CMK (cell line): ENCODE measurements at regions not wholly inside any gene's neighbourhood (a gene's known extent, or its start where the extent isn't known, plus 50 kb on each side); places are given as distances from the start of the nearest gene placed in this dataset.
"Not testable (repeated sequence)": the region's sequence is repeated elsewhere in the genome, so short reads cannot be mapped to it uniquely, and the experiment has no call there.

Experiments
- DNase-seq: peaks from one replicate; pipeline ENCODE4 v3.0.0-alpha.2; 2010; ENCODE audit warnings: low read depth

- DNase-seq, result no peak
Measured at GRCh38 chr3:153440311-153440710, 278.3 kb downstream of the RAP2B start.

GRCh38 chr3:153442386-153442785, 280.4 kb downstream of the RAP2B start:
- no peak for DNase-seq

GRCh38 chr3:153442799-153443487, 280.9 kb downstream of the RAP2B start:
- no peak for DNase-seq

GRCh38 chr3:153443961-153444360, 281.9 kb downstream of the RAP2B start:
- no peak for DNase-seq

GRCh38 chr3:153445817-153446216, 283.8 kb downstream of the RAP2B start:
- no peak for DNase-seq

GRCh38 chr3:153448151-153448829, 286.3 kb downstream of the RAP2B start:
- DNase-seq, result no peak

GRCh38 chr3:153456833-153457545, 295.0 kb downstream of the RAP2B start:
- no peak for DNase-seq

- DNase-seq, result no peak
Measured at GRCh38 chr3:153458881-153459280, 296.9 kb downstream of the RAP2B start.

- no peak for DNase-seq
Measured at GRCh38 chr3:153462545-153462944, 300.5 kb downstream of the RAP2B start.

- no peak for DNase-seq
Measured at GRCh38 chr3:153463895-153464294, 301.9 kb downstream of the RAP2B start.

- no peak for DNase-seq
Measured at GRCh38 chr3:153469162-153469561, 307.1 kb downstream of the RAP2B start.

- DNase-seq, result no peak
Measured at GRCh38 chr3:153484842-153485241, 322.8 kb downstream of the RAP2B start.

- DNase-seq, result no peak
Measured at GRCh38 chr3:153495422-153495821, 333.4 kb downstream of the RAP2B start.

GRCh38 chr3:153502682-153503081, 340.7 kb downstream of the RAP2B start:
- DNase-seq, result no peak

GRCh38 chr3:153503873-153504272, 341.8 kb downstream of the RAP2B start:
- no peak for DNase-seq

GRCh38 chr3:153506205-153506604, 344.2 kb downstream of the RAP2B start:
- DNase-seq, result not testable (repeated sequence)

- not testable (repeated sequence) for DNase-seq
Measured at GRCh38 chr3:153506686-153507085, 344.7 kb downstream of the RAP2B start.

GRCh38 chr3:153513236-153513635, 351.2 kb downstream of the RAP2B start:
- no peak for DNase-seq

GRCh38 chr3:153528473-153528872, 366.4 kb downstream of the RAP2B start:
- DNase-seq, result no peak

- DNase-seq, result no peak
Measured at GRCh38 chr3:153539263-153539662, 377.2 kb downstream of the RAP2B start.

- DNase-seq, result no peak
Measured at GRCh38 chr3:153545471-153545870, 383.4 kb downstream of the RAP2B start.

GRCh38 chr3:153547970-153548369, 385.9 kb downstream of the RAP2B start:
- DNase-seq, result no peak

- DNase-seq, result not testable (repeated sequence)
Measured at GRCh38 chr3:153549686-153550085, 387.7 kb downstream of the RAP2B start.
